Putamen (tissue), 1 donor: ENCODE measurements at regions not wholly inside any gene's neighbourhood (a gene's known extent, or its start where the extent isn't known, plus 50 kb on each side); places are given as distances from the start of the nearest gene placed in this dataset.
"Not testable (repeated sequence)": the region's sequence is repeated elsewhere in the genome, so short reads cannot be mapped to it uniquely, and the experiment has no call there.

Experiments
- DNase-seq: peaks from one replicate; pipeline ENCODE4 v3.0.0-alpha.2; 2016; ENCODE audit warnings: low spot score

GRCh38 chr3:89533275-89533674, 425.9 kb downstream of the EPHA3 start:
- DNase-seq, result no peak

GRCh38 chr3:89554587-89554986, 447.2 kb downstream of the EPHA3 start:
- not testable (repeated sequence) for DNase-seq

GRCh38 chr3:89558711-89559110, 451.3 kb downstream of the EPHA3 start:
- DNase-seq, result no peak

- no peak for DNase-seq
Measured at GRCh38 chr3:89560568-89560967, 453.1 kb downstream of the EPHA3 start.

GRCh38 chr3:89562373-89562772, 455.0 kb downstream of the EPHA3 start:
- DNase-seq, result no peak

- DNase-seq, result no peak
Measured at GRCh38 chr3:89565098-89565497, 457.7 kb downstream of the EPHA3 start.

- no peak for DNase-seq
Measured at GRCh38 chr3:89570465-89570864, 463.0 kb downstream of the EPHA3 start.

- peak; percentile 20 for DNase-seq
Measured at GRCh38 chr3:89571298-89571697, 463.9 kb downstream of the EPHA3 start.

- no peak for DNase-seq
Measured at GRCh38 chr3:89571707-89572106, 464.3 kb downstream of the EPHA3 start.

- no peak for DNase-seq
Measured at GRCh38 chr3:89572261-89572660, 464.8 kb downstream of the EPHA3 start.

- DNase-seq, result no peak
Measured at GRCh38 chr3:89576417-89576816, 469.0 kb downstream of the EPHA3 start.

- no peak for DNase-seq
Measured at GRCh38 chr3:89577637-89578530, 470.5 kb downstream of the EPHA3 start.

- no peak for DNase-seq
Measured at GRCh38 chr3:89580859-89581258, 473.4 kb downstream of the EPHA3 start.

- DNase-seq, result no peak
Measured at GRCh38 chr3:89584398-89584797, 477.0 kb downstream of the EPHA3 start.

- DNase-seq, result peak; percentile 37
Measured at GRCh38 chr3:89586256-89586655, 478.8 kb downstream of the EPHA3 start.

GRCh38 chr3:89586676-89587075, 479.3 kb downstream of the EPHA3 start:
- DNase-seq, result no peak

GRCh38 chr3:89606151-89606550, 498.7 kb downstream of the EPHA3 start:
- DNase-seq, result no peak

- DNase-seq, result no peak
Measured at GRCh38 chr3:89612027-89612426, 504.6 kb downstream of the EPHA3 start.

- no peak for DNase-seq
Measured at GRCh38 chr3:89613241-89613640, 505.8 kb downstream of the EPHA3 start.

GRCh38 chr3:89617706-89618105, 510.3 kb downstream of the EPHA3 start:
- no peak for DNase-seq

GRCh38 chr3:89619263-89619662, 511.8 kb downstream of the EPHA3 start:
- DNase-seq, result no peak

- no peak for DNase-seq
Measured at GRCh38 chr3:89622063-89622700, 514.8 kb downstream of the EPHA3 start.

GRCh38 chr3:89624494-89624893, 517.1 kb downstream of the EPHA3 start:
- no peak for DNase-seq
